H1 (cell line): ENCODE measurements at regions not wholly inside any gene's neighbourhood (a gene's known extent, or its start where the extent isn't known, plus 50 kb on each side); places are given as distances from the start of the nearest gene placed in this dataset.

Experiments used
- CTCF ChIA-PET: fragments of 300-600 bp; sonication (Branson Sonifier 250); formaldehyde crosslinking; loops from one replicate; lab custom pipeline; 2021; ENCODE audit not compliant: partially characterized antibody; lab: Charles Lee
- POLR2A ChIA-PET: fragments of 300-600 bp; sonication (Branson Sonifier 250); formaldehyde crosslinking; loops from one replicate; lab custom pipeline; 2021; ENCODE audit warnings: inconsistent platforms; ENCODE audit not compliant: partially characterized antibody; lab: Charles Lee
- DNase-seq, 2 experiments: peaks; one replicate each; pipeline versions ENCODE4 v3.0.0 to v3.0.0-alpha.2; 2010 to 2022; ENCODE audit warnings: low spot score in 2 of 2, low read depth in 1 of 2, mixed read lengths in 1 of 2
- FAIRE-seq: peaks from 2 replicates; lab custom pipeline; 2011; peaks lifted over from hg19 to GRCh38; lab: Jason Lieb, UNC
- H2AFZ ChIP-seq: 2 replicates; pipeline ENCODE4 v1.8.1; 2012; ENCODE audit warnings: low read length, inconsistent platforms
- H2AK5ac ChIP-seq: 2 replicates; pipeline ENCODE4 v1.6.1; 2013; ENCODE audit warnings: low read depth, low read length
- H2BK120ac ChIP-seq: replicated peaks from 2 replicates; pipeline ENCODE3; 2013; ENCODE audit warnings: low read depth, low read length, inconsistent platforms
- H2BK12ac ChIP-seq: 2 replicates; pipeline ENCODE4 v1.6.1; 2013; ENCODE audit warnings: low read depth, low read length
- H2BK15ac ChIP-seq: 2 replicates; pipeline ENCODE4 v1.6.1; 2013; ENCODE audit warnings: low read length
- H2BK20ac ChIP-seq: 2 replicates; pipeline ENCODE4 v1.6.1; 2013; ENCODE audit warnings: low read length
- H2BK5ac ChIP-seq: 2 replicates; pipeline ENCODE4 v1.6.1; 2013; ENCODE audit warnings: low read depth, low read length
- H3K14ac ChIP-seq: 2 replicates; pipeline ENCODE4 v1.6.1; 2013; ENCODE audit warnings: inconsistent platforms; ENCODE audit not compliant: insufficient read length
- H3K18ac ChIP-seq: 2 replicates; pipeline ENCODE4 v1.6.1; 2013; ENCODE audit warnings: low read length; ENCODE audit errors: extremely low read depth
- H3K23ac ChIP-seq: 2 replicates; pipeline ENCODE4 v1.6.1; 2013; ENCODE audit warnings: inconsistent platforms; ENCODE audit not compliant: insufficient read length
- H3K23me2 ChIP-seq: 2 replicates; pipeline ENCODE4 v1.6.1; 2013; ENCODE audit warnings: low read depth, low read length
- H3K27ac ChIP-seq: 2 replicates; pipeline ENCODE4 v1.6.1; 2011; ENCODE audit warnings: low read depth, low read length, inconsistent platforms
- H3K27me3 ChIP-seq, 4 experiments: replicated peaks in 1 of 4; 1 replicate in 1 of 4; 2 replicates in 3 of 4; pipeline versions ENCODE4 v1.6.1 to v1.8.1; 2011 to 2013; ENCODE audit warnings: low read length in 3 of 4, mild to moderate bottlenecking in 3 of 4, inconsistent platforms in 2 of 4, mixed read lengths in 2 of 4, moderate library complexity in 1 of 4; ENCODE audit not compliant: control insufficient read depth in 3 of 4, insufficient read depth in 3 of 4; ENCODE audit errors: extremely low read depth in 1 of 4
- H3K36me3 ChIP-seq, 4 experiments: 2 replicates each; pipeline versions ENCODE4 v1.6.1 to v1.8.1; 2011 to 2013; ENCODE audit warnings: mild to moderate bottlenecking in 4 of 4, low read length in 3 of 4, moderate library complexity in 2 of 4, control low read depth in 1 of 4, inconsistent platforms in 1 of 4; ENCODE audit not compliant: insufficient read depth in 4 of 4, control insufficient read depth in 2 of 4
- H3K4ac ChIP-seq: replicated peaks from 2 replicates; pipeline ENCODE3; 2013; ENCODE audit warnings: low read length, low read depth, mixed read lengths, inconsistent platforms; ENCODE audit not compliant: insufficient read length
- H3K4me1 ChIP-seq, 4 experiments: replicated peaks in 1 of 4; 1 replicate in 1 of 4; 2 replicates in 3 of 4; pipeline versions ENCODE4 v1.6.1 to v1.8.1; 2011 to 2013; ENCODE audit warnings: low read length in 3 of 4, inconsistent platforms in 2 of 4, mixed read lengths in 1 of 4; ENCODE audit not compliant: insufficient read depth in 4 of 4, control insufficient read depth in 3 of 4
- H3K4me2 ChIP-seq, 2 experiments: 2 replicates each; pipeline versions ENCODE4 v1.6.1 to v1.8.1; 2011 to 2013; ENCODE audit warnings: low read depth in 2 of 2, low read length in 2 of 2, control low read depth in 1 of 2, inconsistent platforms in 1 of 2, mild to moderate bottlenecking in 1 of 2; ENCODE audit not compliant: insufficient read depth in 1 of 2
- H3K4me3 ChIP-seq, 4 experiments: fragments of 200-600, 300-600 bp in 1 of 4; sonication (generic), shearing (Covaris generic), sonication (Bioruptor Twin) in 1 of 4; 2 replicates each; pipeline versions ENCODE4 v1.5.1 to v1.8.1; 2011 to 2016; ENCODE audit warnings: low read length in 4 of 4, low read depth in 3 of 4, control low read depth in 2 of 4, inconsistent platforms in 2 of 4, mild to moderate bottlenecking in 2 of 4, mixed read lengths in 1 of 4, moderate library complexity in 1 of 4; ENCODE audit not compliant: insufficient read depth in 2 of 4; ENCODE audit errors: extremely low read depth in 1 of 4
- H3K56ac ChIP-seq: replicated peaks from 2 replicates; pipeline ENCODE3; 2013; ENCODE audit warnings: low read depth, mild to moderate bottlenecking, mixed read lengths, low read length, inconsistent platforms; ENCODE audit not compliant: insufficient read length
- H3K79me1 ChIP-seq: 2 replicates; pipeline ENCODE4 v1.6.1; 2013; ENCODE audit warnings: low read depth, low read length, control low read depth
- H3K79me2 ChIP-seq, 2 experiments: 2 replicates each; pipeline versions ENCODE4 v1.6.1 to v1.8.1; 2012 to 2013; ENCODE audit warnings: low read length in 2 of 2, mild to moderate bottlenecking in 2 of 2, inconsistent platforms in 1 of 2; ENCODE audit not compliant: insufficient read depth in 2 of 2, control insufficient read depth in 1 of 2
- H3K9ac ChIP-seq, 4 experiments: replicated peaks in 1 of 4; 1 replicate in 1 of 4; 2 replicates in 3 of 4; pipeline versions ENCODE4 v1.6.1 to v1.8.1; 2011 to 2013; ENCODE audit warnings: low read depth in 3 of 4, low read length in 3 of 4, control low read depth in 2 of 4, mild to moderate bottlenecking in 2 of 4, moderate library complexity in 2 of 4, inconsistent platforms in 1 of 4; ENCODE audit errors: extremely low read depth in 1 of 4
- H3K9me3 ChIP-seq, 2 experiments: 2 replicates each; pipeline versions ENCODE4 v1.6.1 to v1.8.1; 2012 to 2013; ENCODE audit warnings: mild to moderate bottlenecking in 2 of 2, moderate library complexity in 2 of 2, control low read depth in 1 of 2, inconsistent platforms in 1 of 2, low read depth in 1 of 2, low read length in 1 of 2, mixed read lengths in 1 of 2; ENCODE audit not compliant: insufficient read depth in 2 of 2
- H4K20me1 ChIP-seq, 2 experiments: replicated peaks in 1 of 2; 2 replicates each; pipeline versions ENCODE3 to v1.8.1; 2011 to 2013; ENCODE audit warnings: inconsistent platforms in 2 of 2, low read length in 2 of 2, mild to moderate bottlenecking in 1 of 2; ENCODE audit not compliant: insufficient read depth in 2 of 2, control insufficient read depth in 1 of 2
- H4K5ac ChIP-seq: 2 replicates; pipeline ENCODE4 v1.6.1; 2013; ENCODE audit warnings: low read length, low read depth, mixed read lengths, inconsistent platforms; ENCODE audit not compliant: insufficient read length
- H4K8ac ChIP-seq: 2 replicates; pipeline ENCODE4 v1.8.0; 2013; ENCODE audit warnings: mild to moderate bottlenecking, moderate library complexity, low read length, inconsistent platforms; ENCODE audit not compliant: insufficient read depth; ENCODE audit errors: extremely low read depth
- H4K91ac ChIP-seq: replicated peaks from 2 replicates; pipeline ENCODE3; 2013; ENCODE audit warnings: low read length, mixed read lengths, inconsistent platforms; ENCODE audit not compliant: insufficient read length
- JUN ChIP-seq: IDR thresholded peaks from 2 replicates; pipeline ENCODE4 v1.6.1; 2011; ENCODE audit warnings: low read depth, mild to moderate bottlenecking, improper control_type of control experiment, low read length
- JUND ChIP-seq: IDR thresholded peaks from 2 replicates; pipeline ENCODE4 v1.6.1; 2011; ENCODE audit warnings: mild to moderate bottlenecking, improper control_type of control experiment, low read length
- KDM4A ChIP-seq: IDR thresholded peaks from one replicate; pipeline ENCODE4 v1.7.1; 2012; ENCODE audit warnings: low read depth, mild to moderate bottlenecking, moderate library complexity, low read length, inconsistent platforms; ENCODE audit not compliant: severe bottlenecking
- POLR2AphosphoS5 ChIP-seq: IDR thresholded peaks from 2 replicates; pipeline ENCODE4 v1.6.1; 2011; ENCODE audit warnings: low read depth, low read length
- SIN3A ChIP-seq, 2 experiments: IDR thresholded peaks in 1 of 2; conservative IDR thresholded peaks in 1 of 2; 2 replicates each; pipeline ENCODE4 v1.6.1; 2011 to 2012; ENCODE audit warnings: low read length in 2 of 2, improper control_type of control experiment in 1 of 2, low read depth in 1 of 2, mild to moderate bottlenecking in 1 of 2
- SRF ChIP-seq: IDR thresholded peaks from 2 replicates; pipeline ENCODE4 v1.6.1; 2011; ENCODE audit warnings: mild to moderate bottlenecking, low read depth, low read length, moderate library complexity
- TBP ChIP-seq: IDR thresholded peaks from 2 replicates; pipeline ENCODE4 v1.6.1; 2011; ENCODE audit warnings: low read depth, low read length, improper control_type of control experiment
- YY1 ChIP-seq: IDR thresholded peaks from 2 replicates; pipeline ENCODE4 v1.6.1; 2011; ENCODE audit warnings: low read depth, mild to moderate bottlenecking, low read length
- WGBS, 2 experiments: shearing (Covaris generic) in 1 of 2; methylation state at CpG; one replicate each; pipeline versions ENCODE4 v1.1.6 to v1.1.7; 2013 to 2015; ENCODE audit warnings: low lambda C conversion rate in 2 of 2, mixed read lengths in 2 of 2, inconsistent platforms in 1 of 2, low coverage in 1 of 2, missing lambda C conversion rate in 1 of 2; ENCODE audit not compliant: insufficient replicate concordance in 2 of 2, insufficient coverage in 1 of 2, insufficient read length in 1 of 2; ENCODE audit errors: extremely low coverage in 1 of 2, missing lambda C conversion rate in 1 of 2; 5-methylcytosine and 5-hydroxymethylcytosine counted together

DNA sequence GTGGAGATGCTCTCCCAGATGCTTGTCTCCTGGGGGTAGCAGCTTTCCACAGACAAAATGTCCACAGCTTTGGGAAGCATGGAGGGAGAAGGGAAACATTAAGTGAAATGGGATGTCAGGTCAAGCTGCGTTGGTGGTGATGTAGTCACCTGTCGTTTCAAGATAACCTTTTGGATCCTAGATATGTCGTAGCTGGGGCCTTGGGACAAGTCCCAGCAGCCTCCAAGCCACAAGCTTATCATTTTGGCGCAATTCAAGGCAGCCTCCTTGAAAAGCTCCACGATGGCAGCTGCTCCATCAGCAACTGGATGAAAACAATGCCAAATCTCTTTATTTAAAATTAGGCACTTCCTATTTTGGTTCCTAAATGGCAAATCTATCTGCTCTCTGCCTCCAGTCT is 52.0 kb downstream of the RTL9 start:
- no peak overlapping the region for H4K8ac ChIP-seq
- H3K4me1 ChIP-seq, result peaks cover 0 to 2% (median 0%) of the 10 kb centered on the region in 4 experiments; a peak in 1 of 7 replicates
- no peak overlapping the region for H3K56ac ChIP-seq
- H3K27ac ChIP-seq, result no peak overlapping the region
- H3K27me3 ChIP-seq, result no peaks in the 10 kb centered on the region
- H2AK5ac ChIP-seq, result no peak overlapping the region
- H3K23ac ChIP-seq, result no peak overlapping the region
- no peaks in the 10 kb centered on the region for H3K79me1 ChIP-seq
- no peaks in the 10 kb centered on the region for H3K9me3 ChIP-seq
- FAIRE-seq (no peak), DNase-seq (no peak)
- H3K23me2 ChIP-seq, result no peaks in the 10 kb centered on the region
- H3K4ac ChIP-seq, result no peak overlapping the region
- H2BK15ac ChIP-seq, result no peak overlapping the region
- ChIA-PET CTCF (interaction anchor here (0.9 to 22.7 kb wide), 7 partner anchors 11 to 263 kb away, joined by 3 to 742 read pairs (median 5); no protein-coding TSS in a partner anchor), POLR2A (no interaction called here)
- H3K4me3 ChIP-seq, result no peak overlapping the region
- H4K5ac ChIP-seq, result no peak overlapping the region
- no peak overlapping the region for H3K4me2 ChIP-seq
- no peak overlapping the region for H2BK5ac ChIP-seq
- H3K9ac ChIP-seq, result no peak overlapping the region
- no peaks in the 10 kb centered on the region for H3K79me2 ChIP-seq
- TF ChIP-seq JUN (no peak), TBP (no peak), KDM4A (no peak), POLR2AphosphoS5 (no peak), YY1 (no peak), SRF (no peak), JUND (no peak), SIN3A (conservative IDR thresholded peaks at IDR 0.05 in 1 of 2, IDR thresholded peaks at IDR 0.05 in 1 of 2; ENCODE audit: low read depth in 1 of 2, low read length in 2 of 2) (no peak)
- 91% methylated on average over 5 of the region's 5 CpGs; no CpG with 5 or more reads in 1 of the 2 experiments for WGBS, 2 experiments
- no peak overlapping the region for H4K91ac ChIP-seq
- no peak overlapping the region for H2BK20ac ChIP-seq
- no peak overlapping the region for H3K14ac ChIP-seq
- no peak overlapping the region for H3K18ac ChIP-seq
- no peak overlapping the region for H2BK120ac ChIP-seq
- H2AFZ ChIP-seq, result no peak overlapping the region
- H2BK12ac ChIP-seq, result no peak overlapping the region
- no peaks in the 10 kb centered on the region for H3K36me3 ChIP-seq
- no peaks in the 10 kb centered on the region for H4K20me1 ChIP-seq
